SK-N-SH treated with all-trans-retinoic acid at 6 μM for 48 hours (cell line): ENCODE measurements at regions not wholly inside any gene's neighbourhood (a gene's known extent, or its start where the extent isn't known, plus 50 kb on each side); places are given as distances from the start of the nearest gene placed in this dataset.

ENCODE experiments used
- ATAC-seq: fragments of 200-7000 bp; cut with Tn5 transposase; 3 replicates; pipeline ENCODE4 v1.9.1; 2020; ENCODE audit warnings: mild to moderate bottlenecking, moderate library complexity
- ARNTL ChIP-seq: fragments of 450-650 bp; formaldehyde crosslinking; IDR thresholded peaks from 2 replicates; pipeline ENCODE4 v1.5.0; 2020; ENCODE audit warnings: low read depth, mild to moderate bottlenecking, moderate library complexity, borderline replicate concordance
- BACH2 ChIP-seq: fragments of 250-450 bp; sonication (Bioruptor Pico); IDR thresholded peaks from 2 replicates; pipeline ENCODE4 v1.9.0; 2021; ENCODE audit warnings: mild to moderate bottlenecking, borderline replicate concordance
- CSDC2 ChIP-seq: fragments of 250-450 bp; sonication (Bioruptor Pico); IDR thresholded peaks from 2 replicates; pipeline ENCODE4 v1.5.0; 2020; ENCODE audit warnings: mild to moderate bottlenecking, moderate library complexity
- ESRRG ChIP-seq: fragments of 250-450 bp; sonication (Bioruptor Pico); IDR thresholded peaks from 2 replicates; pipeline ENCODE4 v1.6.1; 2021; ENCODE audit warnings: mild to moderate bottlenecking
- OSR1 ChIP-seq: fragments of 250-450 bp; sonication (Bioruptor Pico); IDR thresholded peaks from 2 replicates; pipeline ENCODE4 v1.8.0; 2022; ENCODE audit warnings: moderate library complexity, mild to moderate bottlenecking, inconsistent platforms
- PPARA ChIP-seq: fragments of 250-450 bp; sonication (Bioruptor Pico); IDR thresholded peaks from 2 replicates; pipeline ENCODE4 v1.5.0; 2020; ENCODE audit warnings: mild to moderate bottlenecking, borderline replicate concordance
- RARB ChIP-seq: fragments of 250-450 bp; sonication (Bioruptor Pico); IDR thresholded peaks from 2 replicates; pipeline ENCODE4 v1.8.0; 2021; ENCODE audit warnings: mild to moderate bottlenecking, moderate library complexity
- SNAI2 ChIP-seq: fragments of 250-450 bp; sonication (Bioruptor Pico); IDR thresholded peaks from 2 replicates; pipeline ENCODE4 v1.5.0; 2020; ENCODE audit warnings: mild to moderate bottlenecking, moderate library complexity
- TCF4 ChIP-seq: fragments of 250-450 bp; sonication (Bioruptor Pico); IDR thresholded peaks from 2 replicates; pipeline ENCODE4 v1.8.0; 2021; ENCODE audit warnings: mild to moderate bottlenecking, moderate library complexity, borderline replicate concordance
- TOX ChIP-seq: fragments of 250-450 bp; sonication (Bioruptor Pico); IDR thresholded peaks from 2 replicates; pipeline ENCODE4 v1.8.0; 2021; ENCODE audit warnings: mild to moderate bottlenecking, moderate library complexity, borderline replicate concordance
- ZC3H10 ChIP-seq: fragments of 250-450 bp; sonication (Bioruptor Pico); IDR thresholded peaks from 2 replicates; pipeline ENCODE4 v1.5.1; 2021; ENCODE audit warnings: mild to moderate bottlenecking, moderate library complexity
- ZFP3 ChIP-seq: fragments of 250-450 bp; sonication (Bioruptor Pico); IDR thresholded peaks from 2 replicates; pipeline ENCODE4 v1.5.0; 2020; ENCODE audit warnings: mild to moderate bottlenecking, moderate library complexity
- ZFP30 ChIP-seq: fragments of 450-650 bp; formaldehyde crosslinking; IDR thresholded peaks from 2 replicates; pipeline ENCODE4 v1.5.0; 2022; ENCODE audit warnings: mild to moderate bottlenecking, moderate library complexity
- ZNF565 ChIP-seq: fragments of 450-650 bp; formaldehyde crosslinking; conservative IDR thresholded peaks from 2 replicates; pipeline ENCODE4 v1.5.0; 2020; ENCODE audit warnings: low read depth, mild to moderate bottlenecking, moderate library complexity
- ZNF70 ChIP-seq: fragments of 450-650 bp; formaldehyde crosslinking; IDR thresholded peaks from 2 replicates; pipeline ENCODE4 v1.5.0; 2020; ENCODE audit warnings: mild to moderate bottlenecking, moderate library complexity
- ZNF8 ChIP-seq: fragments of 450-650 bp; formaldehyde crosslinking; IDR thresholded peaks from 2 replicates; pipeline ENCODE4 v1.5.0; 2020; ENCODE audit warnings: mild to moderate bottlenecking, moderate library complexity
- TF ChIP-seq, protein P1 (sequence below): fragments of 250-450 bp; sonication (Bioruptor Pico); IDR thresholded peaks from 2 replicates; pipeline ENCODE4 v1.8.0; 2021; ENCODE audit warnings: low read depth, mild to moderate bottlenecking, moderate library complexity, borderline replicate concordance
- TF ChIP-seq, protein P2 (sequence below): fragments of 250-450 bp; sonication (Bioruptor Pico); IDR thresholded peaks from 2 replicates; pipeline ENCODE4 v1.5.1; 2021; ENCODE audit warnings: mild to moderate bottlenecking, moderate library complexity
- TF ChIP-seq, protein P3 (sequence below): fragments of 250-450 bp; sonication (Bioruptor Pico); IDR thresholded peaks from 2 replicates; pipeline ENCODE4 v1.8.0; 2020; ENCODE audit warnings: mild to moderate bottlenecking, moderate library complexity, borderline replicate concordance
- TF ChIP-seq, protein P4 (sequence below): fragments of 250-450 bp; sonication (Bioruptor Pico); IDR thresholded peaks from 2 replicates; pipeline ENCODE4 v1.5.0; 2020; ENCODE audit warnings: mild to moderate bottlenecking, moderate library complexity

DNA sequence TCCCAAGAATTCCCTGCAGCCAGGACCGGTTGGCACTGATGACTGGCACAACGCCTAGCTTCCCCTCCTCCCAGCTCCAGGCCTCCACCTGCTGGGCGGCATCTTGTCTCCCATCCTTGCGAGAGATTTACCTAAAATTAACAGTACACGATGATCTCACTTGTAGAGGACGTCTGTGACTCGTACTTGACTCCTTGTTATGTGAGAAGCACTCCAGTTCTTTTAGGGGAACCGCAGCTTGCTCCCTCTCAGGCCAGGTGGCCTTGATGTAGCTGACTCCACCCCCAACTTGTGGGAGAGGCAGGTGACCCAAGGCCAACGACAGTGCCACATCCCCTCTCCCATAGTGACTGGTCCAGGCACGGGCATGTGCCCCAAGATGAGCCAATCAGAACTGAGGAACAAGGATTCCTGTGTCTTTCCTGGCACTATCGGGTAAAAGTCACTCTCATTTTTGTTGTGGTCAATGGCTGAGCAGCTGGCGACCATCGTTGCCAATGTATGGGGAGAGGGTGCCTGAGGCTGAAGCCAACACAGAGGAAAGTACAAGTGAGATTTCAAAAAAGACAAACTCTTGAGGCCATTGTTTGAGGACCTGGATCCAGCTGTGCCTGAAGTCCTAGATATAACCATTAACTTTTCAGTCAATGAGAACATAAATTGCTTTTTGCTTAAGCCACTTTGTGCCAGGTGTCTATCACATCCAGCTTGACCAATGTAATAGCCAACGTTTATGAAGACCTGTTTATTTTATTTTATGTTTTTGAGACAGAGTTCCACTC is 208.7 kb downstream of the RBM19 start:
- no peak for ATAC-seq
- no peak for TF ChIP-seq ZFP3 (CRISPR knock-in tag)
- TF ChIP-seq BACH2 (CRISPR knock-in tag): no peak
- TF ChIP-seq, protein P1, sequence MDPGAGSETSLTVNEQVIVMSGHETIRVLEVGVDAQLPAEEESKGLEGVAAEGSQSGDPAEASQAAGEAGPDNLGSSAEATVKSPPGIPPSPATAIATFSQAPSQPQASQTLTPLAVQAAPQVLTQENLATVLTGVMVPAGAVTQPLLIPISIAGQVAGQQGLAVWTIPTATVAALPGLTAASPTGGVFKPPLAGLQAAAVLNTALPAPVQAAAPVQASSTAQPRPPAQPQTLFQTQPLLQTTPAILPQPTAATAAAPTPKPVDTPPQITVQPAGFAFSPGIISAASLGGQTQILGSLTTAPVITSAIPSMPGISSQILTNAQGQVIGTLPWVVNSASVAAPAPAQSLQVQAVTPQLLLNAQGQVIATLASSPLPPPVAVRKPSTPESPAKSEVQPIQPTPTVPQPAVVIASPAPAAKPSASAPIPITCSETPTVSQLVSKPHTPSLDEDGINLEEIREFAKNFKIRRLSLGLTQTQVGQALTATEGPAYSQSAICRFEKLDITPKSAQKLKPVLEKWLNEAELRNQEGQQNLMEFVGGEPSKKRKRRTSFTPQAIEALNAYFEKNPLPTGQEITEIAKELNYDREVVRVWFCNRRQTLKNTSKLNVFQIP (CRISPR knock-in tag): no peak
- no peak for TF ChIP-seq ZFP30

DNA sequence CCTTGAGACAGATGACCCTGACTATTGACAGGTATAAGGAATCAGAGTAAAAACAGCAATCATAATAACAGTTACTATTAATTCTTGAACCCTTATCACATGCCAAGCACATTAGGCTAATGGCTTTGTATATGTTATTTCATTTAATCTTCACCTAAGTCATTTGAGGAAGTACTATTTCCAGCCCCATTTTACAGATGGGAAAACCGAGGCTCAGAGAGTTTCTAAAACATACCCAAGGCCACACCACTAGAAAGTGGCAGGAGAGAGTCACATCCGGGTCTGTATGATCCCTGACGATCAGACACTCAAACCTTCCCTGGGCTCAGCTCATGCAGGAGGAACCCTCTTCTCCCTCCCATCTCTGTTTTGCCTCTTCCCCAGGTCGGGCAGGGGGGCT is 209.5 kb downstream of the RBM19 start:
- no peak for TF ChIP-seq ARNTL
- TF ChIP-seq CSDC2 (CRISPR knock-in tag): no peak
- TF ChIP-seq PPARA (CRISPR knock-in tag): no peak
- TF ChIP-seq, protein P2, sequence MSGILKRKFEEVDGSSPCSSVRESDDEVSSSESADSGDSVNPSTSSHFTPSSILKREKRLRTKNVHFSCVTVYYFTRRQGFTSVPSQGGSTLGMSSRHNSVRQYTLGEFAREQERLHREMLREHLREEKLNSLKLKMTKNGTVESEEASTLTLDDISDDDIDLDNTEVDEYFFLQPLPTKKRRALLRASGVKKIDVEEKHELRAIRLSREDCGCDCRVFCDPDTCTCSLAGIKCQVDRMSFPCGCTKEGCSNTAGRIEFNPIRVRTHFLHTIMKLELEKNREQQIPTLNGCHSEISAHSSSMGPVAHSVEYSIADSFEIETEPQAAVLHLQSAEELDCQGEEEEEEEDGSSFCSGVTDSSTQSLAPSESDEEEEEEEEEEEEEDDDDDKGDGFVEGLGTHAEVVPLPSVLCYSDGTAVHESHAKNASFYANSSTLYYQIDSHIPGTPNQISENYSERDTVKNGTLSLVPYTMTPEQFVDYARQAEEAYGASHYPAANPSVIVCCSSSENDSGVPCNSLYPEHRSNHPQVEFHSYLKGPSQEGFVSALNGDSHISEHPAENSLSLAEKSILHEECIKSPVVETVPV (CRISPR knock-in tag): no peak
- no peak for TF ChIP-seq ZNF70 (CRISPR knock-in tag)
- no peak for TF ChIP-seq SNAI2 (CRISPR knock-in tag)
- no peak for TF ChIP-seq BACH2 (CRISPR knock-in tag)
- TF ChIP-seq ZFP30: no peak
- TF ChIP-seq ZNF8 (CRISPR knock-in tag): no peak
- no peak for TF ChIP-seq ZC3H10
- no peak for TF ChIP-seq OSR1
- no peak for ATAC-seq

DNA sequence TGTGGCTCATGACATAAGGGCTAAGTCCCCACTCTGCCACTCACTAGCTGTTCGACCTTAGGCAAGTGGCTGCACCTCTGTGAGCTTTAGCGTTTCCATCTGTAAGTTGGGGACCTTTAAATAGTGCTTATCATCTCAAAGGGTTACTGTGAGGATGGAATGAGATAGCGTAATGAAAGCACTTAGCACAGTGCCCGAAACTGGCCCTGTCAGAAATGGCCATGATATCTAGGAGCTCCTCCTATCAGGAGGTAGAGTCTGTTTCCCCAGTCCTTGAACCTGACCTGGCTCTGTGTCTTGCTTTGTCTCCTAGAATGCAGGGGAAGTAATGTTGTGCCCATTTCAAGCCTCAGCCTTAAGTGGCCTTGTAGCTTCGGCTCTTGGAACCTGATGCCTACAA is 211.0 kb downstream of the RBM19 start:
- TF ChIP-seq TOX (CRISPR knock-in tag) (no peak), ZNF70 (CRISPR knock-in tag) (no peak), PPARA (CRISPR knock-in tag) (no peak), SNAI2 (CRISPR knock-in tag) (no peak), RARB (CRISPR knock-in tag) (no peak), CSDC2 (CRISPR knock-in tag) (no peak), BACH2 (CRISPR knock-in tag) (no peak), ZNF565 (no peak), ARNTL (no peak), ESRRG (CRISPR knock-in tag) (no peak)
- TF ChIP-seq, protein P3, sequence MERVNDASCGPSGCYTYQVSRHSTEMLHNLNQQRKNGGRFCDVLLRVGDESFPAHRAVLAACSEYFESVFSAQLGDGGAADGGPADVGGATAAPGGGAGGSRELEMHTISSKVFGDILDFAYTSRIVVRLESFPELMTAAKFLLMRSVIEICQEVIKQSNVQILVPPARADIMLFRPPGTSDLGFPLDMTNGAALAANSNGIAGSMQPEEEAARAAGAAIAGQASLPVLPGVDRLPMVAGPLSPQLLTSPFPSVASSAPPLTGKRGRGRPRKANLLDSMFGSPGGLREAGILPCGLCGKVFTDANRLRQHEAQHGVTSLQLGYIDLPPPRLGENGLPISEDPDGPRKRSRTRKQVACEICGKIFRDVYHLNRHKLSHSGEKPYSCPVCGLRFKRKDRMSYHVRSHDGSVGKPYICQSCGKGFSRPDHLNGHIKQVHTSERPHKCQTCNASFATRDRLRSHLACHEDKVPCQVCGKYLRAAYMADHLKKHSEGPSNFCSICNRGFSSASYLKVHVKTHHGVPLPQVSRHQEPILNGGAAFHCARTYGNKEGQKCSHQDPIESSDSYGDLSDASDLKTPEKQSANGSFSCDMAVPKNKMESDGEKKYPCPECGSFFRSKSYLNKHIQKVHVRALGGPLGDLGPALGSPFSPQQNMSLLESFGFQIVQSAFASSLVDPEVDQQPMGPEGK (CRISPR knock-in tag): no peak
- TF ChIP-seq, protein P2 (CRISPR knock-in tag): no peak
- no peak for ATAC-seq

DNA sequence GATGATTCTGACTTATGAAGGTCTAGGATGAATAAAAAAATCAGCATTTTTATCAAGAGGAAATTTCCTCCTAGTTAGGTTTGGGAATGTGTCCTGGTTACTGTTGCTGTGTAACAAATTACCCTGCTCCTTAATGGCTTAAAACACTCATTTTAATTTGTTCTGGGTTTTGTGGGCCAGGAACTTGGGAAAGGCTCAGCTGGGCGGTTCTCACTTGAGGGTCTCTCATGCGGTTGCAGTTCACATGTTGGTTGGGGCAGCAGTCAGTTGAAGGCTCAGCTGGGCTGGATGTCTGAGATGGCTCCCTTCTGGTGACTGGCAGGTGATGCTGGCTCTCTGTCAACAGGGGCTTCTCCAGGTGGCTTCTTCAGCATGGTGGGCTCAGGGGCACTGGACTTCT is 214.6 kb downstream of the RBM19 start:
- no peak for ATAC-seq
- no peak for TF ChIP-seq ESRRG (CRISPR knock-in tag)
- TF ChIP-seq, protein P4, sequence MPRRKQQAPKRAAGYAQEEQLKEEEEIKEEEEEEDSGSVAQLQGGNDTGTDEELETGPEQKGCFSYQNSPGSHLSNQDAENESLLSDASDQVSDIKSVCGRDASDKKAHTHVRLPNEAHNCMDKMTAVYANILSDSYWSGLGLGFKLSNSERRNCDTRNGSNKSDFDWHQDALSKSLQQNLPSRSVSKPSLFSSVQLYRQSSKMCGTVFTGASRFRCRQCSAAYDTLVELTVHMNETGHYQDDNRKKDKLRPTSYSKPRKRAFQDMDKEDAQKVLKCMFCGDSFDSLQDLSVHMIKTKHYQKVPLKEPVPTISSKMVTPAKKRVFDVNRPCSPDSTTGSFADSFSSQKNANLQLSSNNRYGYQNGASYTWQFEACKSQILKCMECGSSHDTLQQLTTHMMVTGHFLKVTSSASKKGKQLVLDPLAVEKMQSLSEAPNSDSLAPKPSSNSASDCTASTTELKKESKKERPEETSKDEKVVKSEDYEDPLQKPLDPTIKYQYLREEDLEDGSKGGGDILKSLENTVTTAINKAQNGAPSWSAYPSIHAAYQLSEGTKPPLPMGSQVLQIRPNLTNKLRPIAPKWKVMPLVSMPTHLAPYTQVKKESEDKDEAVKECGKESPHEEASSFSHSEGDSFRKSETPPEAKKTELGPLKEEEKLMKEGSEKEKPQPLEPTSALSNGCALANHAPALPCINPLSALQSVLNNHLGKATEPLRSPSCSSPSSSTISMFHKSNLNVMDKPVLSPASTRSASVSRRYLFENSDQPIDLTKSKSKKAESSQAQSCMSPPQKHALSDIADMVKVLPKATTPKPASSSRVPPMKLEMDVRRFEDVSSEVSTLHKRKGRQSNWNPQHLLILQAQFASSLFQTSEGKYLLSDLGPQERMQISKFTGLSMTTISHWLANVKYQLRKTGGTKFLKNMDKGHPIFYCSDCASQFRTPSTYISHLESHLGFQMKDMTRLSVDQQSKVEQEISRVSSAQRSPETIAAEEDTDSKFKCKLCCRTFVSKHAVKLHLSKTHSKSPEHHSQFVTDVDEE (CRISPR knock-in tag): no peak
- TF ChIP-seq PPARA (CRISPR knock-in tag): no peak
- no peak for TF ChIP-seq ZNF565
- no peak for TF ChIP-seq TCF4
- no peak for TF ChIP-seq BACH2 (CRISPR knock-in tag)
- TF ChIP-seq RARB (CRISPR knock-in tag): no peak
- TF ChIP-seq ZFP3 (CRISPR knock-in tag): no peak
- TF ChIP-seq, all 23 proteins: peak for 0
